HG03280 (cell line): ENCODE measurements at regions not wholly inside any gene's neighbourhood (a gene's known extent, or its start where the extent isn't known, plus 50 kb on each side); places are given as distances from the start of the nearest gene placed in this dataset.
"Not testable (repeated sequence)": the region's sequence is repeated elsewhere in the genome, so short reads cannot be mapped to it uniquely, and the experiment has no call there.

Experiments used
- ATAC-seq: cut with Tn5 transposase; IDR thresholded peaks from one replicate; pipeline ENCODE4 v1.9.1; 2021; ENCODE audit warnings: mild to moderate bottlenecking, moderate library complexity; ENCODE audit not compliant: unreplicated experiment

GRCh38 chr14:30417121-30417520, 141.8 kb upstream of the G2E3 start:
- ATAC-seq = no peak

GRCh38 chr14:30417999-30418398, 141.0 kb upstream of the G2E3 start:
- no peak for ATAC-seq

GRCh38 chr14:30419037-30419436, 139.9 kb upstream of the G2E3 start:
- no peak for ATAC-seq

- no peak for ATAC-seq
Observed at GRCh38 chr14:30420515-30420914, 138.4 kb upstream of the G2E3 start.

DNA sequence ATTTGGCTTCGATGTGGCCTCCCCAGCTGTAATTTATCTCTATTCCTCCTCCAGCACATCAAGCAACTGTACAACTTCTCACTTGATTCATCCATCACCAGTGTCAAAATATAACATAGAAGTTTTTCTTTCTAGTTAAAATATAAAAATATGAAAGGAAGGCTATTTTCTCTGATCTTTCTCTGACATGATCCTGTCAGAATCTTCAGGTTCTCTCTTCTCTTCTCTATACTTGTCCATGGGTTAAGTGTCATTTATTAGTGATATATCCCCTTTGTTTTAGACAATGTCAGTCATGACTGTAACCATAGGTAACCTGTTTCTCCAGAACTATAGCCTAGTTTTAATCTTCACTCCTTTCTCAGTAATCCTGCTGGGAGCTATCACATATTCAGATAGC, 132.5 kb upstream of the G2E3 start:
- no peak for ATAC-seq

- ATAC-seq = no peak
Observed at GRCh38 chr14:30427401-30427800, 131.6 kb upstream of the G2E3 start.

GRCh38 chr14:30427846-30428245, 131.1 kb upstream of the G2E3 start:
- no peak for ATAC-seq

- no peak for ATAC-seq
Observed at GRCh38 chr14:30431552-30431951, 127.4 kb upstream of the G2E3 start.

DNA sequence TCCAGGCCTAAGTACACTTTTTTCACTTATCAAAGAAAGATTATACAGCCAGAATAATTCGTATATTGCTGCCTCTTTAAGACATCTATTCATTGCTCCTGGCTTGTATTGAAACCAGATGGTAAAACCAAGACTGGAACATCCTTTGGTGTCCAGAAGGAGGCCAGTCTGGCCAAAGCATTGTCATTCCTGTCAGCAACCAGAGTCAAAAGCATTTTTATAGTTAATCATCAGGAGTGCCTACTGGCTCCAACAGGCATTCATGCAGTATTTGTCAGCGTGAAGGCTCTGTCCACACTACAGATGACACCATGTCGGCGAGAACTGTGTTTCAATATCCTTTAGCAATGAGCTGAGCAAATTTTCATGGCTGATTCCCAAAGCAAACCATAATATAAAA, 118.0 kb upstream of the G2E3 start:
- ATAC-seq = no peak

- ATAC-seq = no peak
Observed at GRCh38 chr14:30443368-30444007, 115.5 kb upstream of the G2E3 start.

DNA sequence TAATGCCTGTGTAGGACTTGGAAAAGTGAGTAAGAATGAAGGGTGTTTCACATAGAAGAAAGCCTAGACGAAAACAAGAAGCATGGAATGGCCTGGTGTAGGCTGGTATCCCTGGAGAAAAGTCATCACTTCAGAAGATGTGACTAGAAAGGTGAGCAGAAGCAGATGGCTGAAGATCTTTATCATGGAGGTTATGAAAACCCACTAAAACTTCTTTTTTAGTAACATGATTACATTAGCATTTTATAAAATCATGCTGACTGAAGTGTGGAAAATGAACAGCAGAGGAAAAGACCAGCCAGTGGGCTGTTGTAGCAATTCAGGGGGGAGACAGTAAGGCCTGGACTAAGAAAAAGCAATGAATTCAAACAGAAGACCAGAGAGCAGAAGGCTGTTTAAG, 114.5 kb upstream of the G2E3 start:
- ATAC-seq = no peak

- ATAC-seq = no peak
Observed at GRCh38 chr14:30445011-30445793, 113.8 kb upstream of the G2E3 start.

DNA sequence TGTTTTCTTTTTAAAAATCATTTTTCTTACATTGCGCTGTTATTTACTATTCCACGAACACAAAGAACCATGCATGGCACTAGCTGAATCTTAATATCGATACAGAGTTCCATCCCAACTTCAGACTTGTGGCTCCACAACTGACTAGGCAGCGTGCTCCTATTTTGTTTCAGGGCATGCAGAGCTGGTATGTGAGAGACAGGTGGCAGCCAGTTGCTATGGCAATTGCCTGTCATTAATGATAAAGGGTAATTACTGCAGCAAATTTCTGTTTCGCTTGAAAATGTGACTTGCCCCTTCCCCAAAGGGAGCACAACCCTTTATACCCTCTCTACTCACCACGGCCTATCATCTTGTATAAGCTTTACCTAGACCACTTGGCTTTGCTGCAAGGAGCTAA, 113.1 kb upstream of the G2E3 start:
- no peak for ATAC-seq

GRCh38 chr14:30450631-30451545, 108.1 kb upstream of the G2E3 start:
- no peak for ATAC-seq

GRCh38 chr14:30456296-30456695, 102.7 kb upstream of the G2E3 start:
- ATAC-seq = no peak

GRCh38 chr14:30462358-30462757, 96.6 kb upstream of the G2E3 start:
- ATAC-seq = no peak

DNA sequence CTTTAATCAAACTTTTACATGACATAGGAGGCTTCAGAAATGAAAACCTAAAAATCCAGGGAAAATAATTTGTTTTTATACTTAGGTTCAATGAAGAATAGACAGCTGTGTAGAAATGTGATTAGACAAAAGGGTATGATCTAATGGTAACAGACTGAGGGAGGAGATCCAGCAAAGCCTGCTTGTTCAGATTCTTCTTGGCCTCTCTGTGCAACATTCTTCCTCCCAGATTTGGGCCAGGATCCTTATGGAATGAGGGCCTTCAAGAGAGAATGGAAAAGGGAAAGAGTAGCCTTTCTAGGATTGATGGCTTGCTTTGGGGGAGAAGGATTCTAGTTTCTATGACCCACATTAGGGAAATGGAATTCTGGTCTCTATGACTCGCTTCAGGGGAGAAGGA, 94.5 kb upstream of the G2E3 start:
- no peak for ATAC-seq

- no peak for ATAC-seq
Observed at GRCh38 chr14:30468354-30468753, 90.6 kb upstream of the G2E3 start.

DNA sequence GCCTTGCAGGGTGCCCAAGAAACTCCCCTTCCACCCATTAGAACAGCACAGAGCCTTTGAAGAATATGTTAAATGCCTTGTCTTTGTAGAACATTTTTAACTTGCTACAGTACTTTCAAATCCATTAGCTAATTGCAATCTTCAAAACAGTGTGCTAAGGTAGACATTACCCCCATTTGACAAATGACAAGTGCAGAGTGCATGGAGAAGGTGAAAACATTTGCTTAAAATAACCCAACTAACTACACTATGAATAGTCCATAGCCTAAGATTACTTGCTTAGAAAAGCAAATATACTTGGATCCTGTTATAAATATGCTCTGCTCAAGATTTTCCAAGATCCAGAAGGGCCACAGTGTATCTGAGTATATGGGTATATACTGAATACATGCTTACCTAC, 87.0 kb upstream of the G2E3 start:
- no peak for ATAC-seq

GRCh38 chr14:30473846-30474696, 84.9 kb upstream of the G2E3 start:
- ATAC-seq = not testable (repeated sequence)

DNA sequence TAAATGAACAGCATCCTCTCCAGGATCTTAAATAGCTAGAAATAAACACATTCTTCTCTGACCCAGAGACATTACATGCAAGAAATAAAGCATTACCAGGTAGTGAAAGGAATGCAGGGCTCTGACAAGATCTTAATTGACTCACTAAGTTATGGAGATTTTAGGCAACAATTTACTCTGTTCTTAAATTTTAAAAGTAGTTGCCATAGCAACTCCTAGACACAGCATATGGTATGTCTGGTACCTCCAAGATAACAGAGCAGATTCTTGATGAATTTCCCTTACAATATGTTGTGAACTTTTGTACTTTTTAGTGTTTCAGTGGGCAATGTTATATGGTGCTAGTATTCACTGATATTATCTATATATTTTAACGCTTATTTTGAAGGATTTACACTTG, 76.7 kb upstream of the G2E3 start:
- ATAC-seq = no peak
